ENCODE measurements at regions not wholly inside any gene's neighbourhood (a gene's known extent, or its start where the extent isn't known, plus 50 kb on each side); places are given as distances from the start of the nearest gene placed in this dataset.

- no peak for TF ChIP-seq POLR2A (IDR thresholded peaks at IDR 0.05)
- TF ChIP-seq, protein P1, sequence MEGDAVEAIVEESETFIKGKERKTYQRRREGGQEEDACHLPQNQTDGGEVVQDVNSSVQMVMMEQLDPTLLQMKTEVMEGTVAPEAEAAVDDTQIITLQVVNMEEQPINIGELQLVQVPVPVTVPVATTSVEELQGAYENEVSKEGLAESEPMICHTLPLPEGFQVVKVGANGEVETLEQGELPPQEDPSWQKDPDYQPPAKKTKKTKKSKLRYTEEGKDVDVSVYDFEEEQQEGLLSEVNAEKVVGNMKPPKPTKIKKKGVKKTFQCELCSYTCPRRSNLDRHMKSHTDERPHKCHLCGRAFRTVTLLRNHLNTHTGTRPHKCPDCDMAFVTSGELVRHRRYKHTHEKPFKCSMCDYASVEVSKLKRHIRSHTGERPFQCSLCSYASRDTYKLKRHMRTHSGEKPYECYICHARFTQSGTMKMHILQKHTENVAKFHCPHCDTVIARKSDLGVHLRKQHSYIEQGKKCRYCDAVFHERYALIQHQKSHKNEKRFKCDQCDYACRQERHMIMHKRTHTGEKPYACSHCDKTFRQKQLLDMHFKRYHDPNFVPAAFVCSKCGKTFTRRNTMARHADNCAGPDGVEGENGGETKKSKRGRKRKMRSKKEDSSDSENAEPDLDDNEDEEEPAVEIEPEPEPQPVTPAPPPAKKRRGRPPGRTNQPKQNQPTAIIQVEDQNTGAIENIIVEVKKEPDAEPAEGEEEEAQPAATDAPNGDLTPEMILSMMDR (IDR thresholded peaks at IDR 0.05): no peak
- TF ChIP-seq POLR2AphosphoS5 (IDR thresholded peaks at IDR 0.05; ENCODE audit: insufficient read depth in 1 of 2, low read depth in 1 of 2): no peak
Measured at GRCh38 chr6:150711061-150711460, 111.4 kb downstream of the PLEKHG1 start.

Measured in vagina (tissue), 2 donors.